ENCODE measurements at regions not wholly inside any gene's neighbourhood (a gene's known extent, or its start where the extent isn't known, plus 50 kb on each side); places are given as distances from the start of the nearest gene placed in this dataset.

- TF ChIP-seq CTCF (IDR thresholded peaks at IDR 0.05) = no peak
- Mint-ChIP-seq H3K9me3 (no peaks in the 10 kb centered on the region), H3K27ac (no peak overlapping the region), H3K27me3 (ENCODE audit: low read depth, poor library complexity) (peaks cover 3% of the 10 kb centered on the region), H3K4me3 (no peak overlapping the region), H3K36me3 (ENCODE audit: low read depth) (no peaks in the 10 kb centered on the region), H3K4me1 (no peaks in the 10 kb centered on the region)
- no peak for DNase-seq
Measured at GRCh38 chr3:103389356-103389755, 954.5 kb downstream of the ZPLD1 start.

GRCh38 chr3:103393395-103394186, 958.8 kb downstream of the ZPLD1 start:
- H3K27me3 Mint-ChIP-seq (ENCODE audit: low read depth, poor library complexity) = no peaks in the 10 kb centered on the region
- no peaks in the 10 kb centered on the region for H3K4me1 Mint-ChIP-seq
- no peak for TF ChIP-seq CTCF (IDR thresholded peaks at IDR 0.05)
- DNase-seq = no peak
- H3K9me3 Mint-ChIP-seq = no peaks in the 10 kb centered on the region
- no peak overlapping the region for H3K4me3 Mint-ChIP-seq
- no peaks in the 10 kb centered on the region for H3K36me3 Mint-ChIP-seq (ENCODE audit: low read depth)
- no peak overlapping the region for H3K27ac Mint-ChIP-seq

- no peaks in the 10 kb centered on the region for H3K36me3 Mint-ChIP-seq (ENCODE audit: low read depth)
- TF ChIP-seq CTCF (IDR thresholded peaks at IDR 0.05) = no peak
- H3K9me3 Mint-ChIP-seq = peaks cover 8% of the 10 kb centered on the region
- H3K4me3 Mint-ChIP-seq = no peak overlapping the region
- H3K4me1 Mint-ChIP-seq = no peaks in the 10 kb centered on the region
- no peak overlapping the region for H3K27ac Mint-ChIP-seq
- no peaks in the 10 kb centered on the region for H3K27me3 Mint-ChIP-seq (ENCODE audit: low read depth, poor library complexity)
- DNase-seq = no peak
Measured at GRCh38 chr3:103403191-103403590, 968.4 kb downstream of the ZPLD1 start.

GRCh38 chr3:103406320-103406850, 971.6 kb downstream of the ZPLD1 start:
- Mint-ChIP-seq H3K4me3 (no peak overlapping the region), H3K27ac (no peak overlapping the region), H3K36me3 (ENCODE audit: low read depth) (no peaks in the 10 kb centered on the region), H3K4me1 (no peaks in the 10 kb centered on the region), H3K27me3 (ENCODE audit: low read depth, poor library complexity) (no peaks in the 10 kb centered on the region), H3K9me3 (no peaks in the 10 kb centered on the region)
- no peak for TF ChIP-seq CTCF (IDR thresholded peaks at IDR 0.05)
- no peak for DNase-seq

GRCh38 chr3:103410231-103410630, 975.4 kb downstream of the ZPLD1 start:
- Mint-ChIP-seq H3K27me3 (ENCODE audit: low read depth, poor library complexity) (no peaks in the 10 kb centered on the region), H3K27ac (no peak overlapping the region), H3K4me1 (no peaks in the 10 kb centered on the region), H3K36me3 (ENCODE audit: low read depth) (no peaks in the 10 kb centered on the region), H3K9me3 (no peaks in the 10 kb centered on the region), H3K4me3 (no peak overlapping the region)
- DNase-seq = no peak
- no peak for TF ChIP-seq CTCF (IDR thresholded peaks at IDR 0.05)

- Mint-ChIP-seq H3K4me1 (peaks cover 5% of the 10 kb centered on the region), H3K4me3 (no peak overlapping the region), H3K9me3 (peaks cover 7% of the 10 kb centered on the region), H3K27me3 (ENCODE audit: low read depth, poor library complexity) (no peaks in the 10 kb centered on the region), H3K27ac (no peak overlapping the region), H3K36me3 (ENCODE audit: low read depth) (no peaks in the 10 kb centered on the region)
- TF ChIP-seq CTCF (IDR thresholded peaks at IDR 0.05) = no peak
- no peak for DNase-seq
Measured at GRCh38 chr3:103421460-103421859, 986.6 kb downstream of the ZPLD1 start.
